ENCODE measurements at regions not wholly inside any gene's neighbourhood (a gene's known extent, or its start where the extent isn't known, plus 50 kb on each side); places are given as distances from the start of the nearest gene placed in this dataset.

DNA sequence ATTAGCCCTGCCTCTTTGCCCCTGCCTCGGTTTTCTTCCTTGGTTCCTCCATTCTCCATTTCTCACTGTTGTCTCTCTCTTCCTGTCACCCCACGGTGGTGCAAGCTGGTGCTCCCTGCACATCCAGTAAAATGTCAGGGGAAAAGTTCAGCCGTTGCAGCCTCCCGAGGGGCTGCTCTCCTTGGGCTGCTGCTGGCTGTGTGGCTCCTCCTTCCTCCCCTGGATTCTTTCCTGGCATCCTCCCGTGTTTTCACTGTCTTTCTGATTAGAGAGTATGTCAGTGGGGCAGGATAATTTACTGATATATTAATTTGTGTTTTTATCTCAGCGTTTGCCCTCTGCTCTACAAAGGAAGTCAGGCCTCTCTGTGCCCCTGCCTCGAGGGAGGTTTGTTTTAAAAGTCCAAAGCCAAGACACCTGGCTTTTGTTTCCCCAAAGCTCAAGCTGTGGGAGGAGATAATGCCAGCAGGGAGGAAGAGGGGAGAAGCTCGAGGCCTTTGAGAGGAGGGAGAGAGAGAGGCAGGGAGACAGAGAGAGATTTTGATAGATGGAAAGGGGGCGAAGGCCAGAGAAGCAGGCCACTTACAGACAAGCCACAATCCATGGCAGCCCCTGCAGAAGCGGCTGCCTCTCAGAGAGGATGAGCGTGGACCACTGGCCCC is 150.3 kb upstream of the NR2F2 start:
- TF ChIP-seq, protein P1, sequence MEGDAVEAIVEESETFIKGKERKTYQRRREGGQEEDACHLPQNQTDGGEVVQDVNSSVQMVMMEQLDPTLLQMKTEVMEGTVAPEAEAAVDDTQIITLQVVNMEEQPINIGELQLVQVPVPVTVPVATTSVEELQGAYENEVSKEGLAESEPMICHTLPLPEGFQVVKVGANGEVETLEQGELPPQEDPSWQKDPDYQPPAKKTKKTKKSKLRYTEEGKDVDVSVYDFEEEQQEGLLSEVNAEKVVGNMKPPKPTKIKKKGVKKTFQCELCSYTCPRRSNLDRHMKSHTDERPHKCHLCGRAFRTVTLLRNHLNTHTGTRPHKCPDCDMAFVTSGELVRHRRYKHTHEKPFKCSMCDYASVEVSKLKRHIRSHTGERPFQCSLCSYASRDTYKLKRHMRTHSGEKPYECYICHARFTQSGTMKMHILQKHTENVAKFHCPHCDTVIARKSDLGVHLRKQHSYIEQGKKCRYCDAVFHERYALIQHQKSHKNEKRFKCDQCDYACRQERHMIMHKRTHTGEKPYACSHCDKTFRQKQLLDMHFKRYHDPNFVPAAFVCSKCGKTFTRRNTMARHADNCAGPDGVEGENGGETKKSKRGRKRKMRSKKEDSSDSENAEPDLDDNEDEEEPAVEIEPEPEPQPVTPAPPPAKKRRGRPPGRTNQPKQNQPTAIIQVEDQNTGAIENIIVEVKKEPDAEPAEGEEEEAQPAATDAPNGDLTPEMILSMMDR (IDR thresholded peaks at IDR 0.05; ENCODE audit: extremely low read depth, insufficient read depth, missing control alignments), result no peak
- DNase-seq (ENCODE audit: low spot score), result no peak
- in situ Hi-C loops (cut with MboI; ENCODE audit: low pct_unique_long_range_greater_than_20kb, low sequenced_read_pairs, unreplicated experiment), result no loop called here

DNA sequence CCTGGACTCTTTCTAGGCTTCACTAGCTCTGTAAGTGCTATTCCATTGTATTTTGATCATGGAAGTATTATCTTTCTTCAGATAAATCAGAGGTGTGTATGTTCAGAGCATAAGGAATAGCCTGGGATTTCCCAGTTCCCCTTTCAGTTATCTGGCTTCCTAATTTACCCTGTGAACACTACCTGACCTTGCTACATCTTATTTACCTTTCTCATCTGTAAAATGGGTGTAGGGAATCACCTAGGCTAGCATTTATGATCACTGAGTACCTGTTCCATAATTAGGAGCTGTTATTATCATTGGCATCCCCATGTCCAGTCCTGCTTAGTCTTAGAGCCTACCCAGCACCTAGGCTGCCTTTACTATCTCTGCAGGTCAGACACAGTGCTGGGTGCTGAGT is 149.3 kb upstream of the NR2F2 start:
- no peak for DNase-seq (ENCODE audit: low spot score)
- TF ChIP-seq, protein P1 (IDR thresholded peaks at IDR 0.05; ENCODE audit: extremely low read depth, insufficient read depth, missing control alignments), result no peak
- in situ Hi-C loops (cut with MboI; ENCODE audit: low pct_unique_long_range_greater_than_20kb, low sequenced_read_pairs, unreplicated experiment), result no loop called here

DNA sequence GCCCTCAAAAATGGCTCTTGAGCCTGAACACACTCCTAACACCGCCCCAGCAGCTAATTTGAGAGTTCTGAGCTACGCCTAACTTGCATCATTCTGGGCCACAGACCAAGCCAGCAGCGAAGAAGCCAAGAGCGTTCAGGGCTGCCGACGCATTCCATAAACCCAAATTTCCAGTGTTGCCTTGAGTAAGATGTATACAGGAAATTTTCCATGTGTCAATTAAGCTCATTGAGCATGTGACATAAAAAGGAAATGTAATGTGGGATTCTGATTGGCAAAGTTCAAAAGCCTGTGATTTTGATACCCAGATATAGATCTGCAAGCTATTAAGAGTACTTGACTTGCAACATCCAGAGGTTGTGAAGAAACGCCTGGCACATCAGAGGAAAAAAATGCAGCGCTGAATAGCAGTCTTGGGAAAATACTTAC is 148.6 kb upstream of the NR2F2 start:
- in situ Hi-C loops (cut with MboI; ENCODE audit: low pct_unique_long_range_greater_than_20kb, low sequenced_read_pairs, unreplicated experiment), result no loop called here
- TF ChIP-seq, protein P1 (IDR thresholded peaks at IDR 0.05; ENCODE audit: extremely low read depth, insufficient read depth, missing control alignments), result no peak
- DNase-seq (ENCODE audit: low spot score), result no peak

DNA sequence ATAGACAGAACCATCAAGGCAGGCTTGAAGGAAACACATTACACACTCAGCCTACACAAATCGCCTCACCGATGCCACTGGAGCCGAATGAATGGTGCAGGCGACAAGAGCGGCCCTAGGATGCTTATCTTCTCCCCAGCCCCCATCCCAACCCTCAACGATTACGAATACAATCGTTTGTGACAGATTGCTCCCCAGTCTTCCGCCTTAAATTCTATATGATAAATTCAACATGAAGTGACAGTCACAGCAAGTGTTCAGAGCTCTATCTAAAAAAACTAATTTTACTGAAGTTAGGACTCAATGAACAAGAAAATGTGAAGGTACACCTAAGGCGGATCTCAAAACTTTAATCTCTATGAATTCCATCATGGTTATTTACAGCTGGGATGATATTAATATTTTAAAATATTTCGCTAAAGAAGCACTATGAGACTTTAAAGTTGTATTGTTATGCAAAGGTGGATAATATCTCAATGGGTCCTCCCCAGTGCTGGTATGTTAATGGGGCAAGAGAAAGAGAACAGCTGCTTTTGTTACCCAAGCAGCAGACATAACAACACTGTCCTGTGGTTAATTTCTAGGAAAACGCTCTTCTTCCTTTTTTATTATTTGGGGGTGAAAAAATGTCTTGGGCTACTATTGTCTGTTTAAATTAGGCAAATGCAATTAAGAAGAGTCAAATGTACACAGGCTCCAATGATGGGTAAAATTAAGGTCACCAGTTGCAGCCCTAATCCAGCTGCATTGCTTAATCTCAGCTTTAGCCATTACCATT is 147.6 kb upstream of the NR2F2 start:
- in situ Hi-C loops (cut with MboI; ENCODE audit: low pct_unique_long_range_greater_than_20kb, low sequenced_read_pairs, unreplicated experiment), result no loop called here
- TF ChIP-seq, protein P1 (IDR thresholded peaks at IDR 0.05; ENCODE audit: extremely low read depth, insufficient read depth, missing control alignments), result no peak
- DNase-seq (ENCODE audit: low spot score), result no peak

DNA sequence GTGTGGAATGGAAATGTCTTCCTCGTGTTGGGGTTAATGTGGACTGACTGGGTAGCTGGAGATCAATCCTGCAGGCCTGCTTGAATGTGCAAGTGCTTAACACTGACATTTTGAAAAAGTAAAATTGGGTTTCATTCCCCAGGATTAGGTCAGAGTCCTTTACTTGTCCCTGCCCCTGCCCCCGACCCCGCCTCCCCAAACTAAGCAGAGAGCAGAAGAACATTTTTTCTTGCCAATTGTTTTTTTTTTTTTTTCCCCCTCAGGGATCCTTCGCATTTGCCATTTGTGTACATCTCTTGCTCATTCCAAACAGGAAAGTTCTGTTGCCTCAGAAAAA is 147.0 kb upstream of the NR2F2 start:
- in situ Hi-C loops (cut with MboI; ENCODE audit: low pct_unique_long_range_greater_than_20kb, low sequenced_read_pairs, unreplicated experiment), result no loop called here
- no peak for DNase-seq (ENCODE audit: low spot score)
- TF ChIP-seq, protein P1 (IDR thresholded peaks at IDR 0.05; ENCODE audit: extremely low read depth, insufficient read depth, missing control alignments), result no peak

DNA sequence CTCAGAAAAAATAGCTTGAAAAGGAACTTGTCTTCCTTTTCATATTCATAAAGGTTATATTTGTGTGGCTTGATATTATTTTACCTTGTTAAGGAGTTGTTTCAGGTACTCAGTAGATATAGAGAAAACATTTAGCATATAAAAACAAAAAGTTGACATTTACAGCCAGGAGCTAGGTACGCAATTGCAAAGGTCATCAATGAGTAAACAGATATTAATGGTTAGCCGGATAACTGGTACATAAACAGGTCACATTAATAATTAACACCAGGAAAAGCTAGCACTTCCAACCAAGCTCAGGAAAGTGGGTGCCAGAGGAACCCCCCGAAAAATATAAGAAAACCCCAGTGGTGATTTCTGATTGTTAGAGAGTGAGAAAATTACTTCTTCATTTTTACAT is 146.6 kb upstream of the NR2F2 start:
- TF ChIP-seq, protein P1 (IDR thresholded peaks at IDR 0.05; ENCODE audit: extremely low read depth, insufficient read depth, missing control alignments), result no peak
- DNase-seq (ENCODE audit: low spot score), result no peak
- in situ Hi-C loops (cut with MboI; ENCODE audit: low pct_unique_long_range_greater_than_20kb, low sequenced_read_pairs, unreplicated experiment), result no loop called here
